SK-N-MC (cell line): ENCODE measurements at regions not wholly inside any gene's neighbourhood (a gene's known extent, or its start where the extent isn't known, plus 50 kb on each side); places are given as distances from the start of the nearest gene placed in this dataset.
A peak's percentile ranks its signal among the peaks of the same experiment; 100 is the strongest.

Experiments used
- DNase-seq: peaks from one replicate; pipeline ENCODE4 v3.0.0-alpha.2; 2011; ENCODE audit warnings: low read depth, low spot score
- H3K27ac ChIP-seq: fragments of 200-600 bp; sonication (generic); 2 replicates; pipeline ENCODE4 v1.5.1; 2016; ENCODE audit warnings: mixed run types
- H3K36me3 ChIP-seq: fragments of 200-600 bp; sonication (generic); 2 replicates; pipeline ENCODE4 v1.6.1; 2017; ENCODE audit warnings: antibody characterized with exemption, low read length, mixed read lengths; ENCODE audit not compliant: insufficient read depth
- H3K4me3 ChIP-seq: fragments of 200-600 bp; sonication (generic); 2 replicates; pipeline ENCODE4 v1.5.1; 2016
- H3K9ac ChIP-seq: fragments of 200-600 bp; sonication (generic); 2 replicates; pipeline ENCODE4 v1.8.0; 2017; ENCODE audit warnings: mixed run types, mixed read lengths; ENCODE audit not compliant: insufficient read length
- H3K9me3 ChIP-seq: fragments of 200-600 bp; sonication (generic); 2 replicates; pipeline ENCODE4 v1.6.1; 2017; ENCODE audit warnings: low read depth, mild to moderate bottlenecking, antibody characterized with exemption, low read length, moderate library complexity, mixed read lengths
- EZH2 ChIP-seq: fragments of 200-600 bp; sonication (generic); IDR thresholded peaks from one replicate; pipeline ENCODE4 v1.6.1; 2017; ENCODE audit warnings: antibody characterized with exemption
- FOXP2 ChIP-seq: optimal IDR thresholded peaks from 2 replicates; pipeline ENCODE3; 2011; ENCODE audit warnings: mild to moderate bottlenecking, moderate library complexity; ENCODE audit not compliant: insufficient read depth; ENCODE audit errors: extremely low read length, control extremely low read depth
- POLR2AphosphoS5 ChIP-seq: IDR thresholded peaks from 2 replicates; pipeline ENCODE4 v1.6.1; 2012; ENCODE audit warnings: mild to moderate bottlenecking, low read depth, low read length, borderline replicate concordance

- Histone ChIP-seq H3K9ac (no peak overlapping the region), H3K36me3 (no peaks in the 10 kb centered on the region), H3K27ac (no peak overlapping the region), H3K4me3 (no peak overlapping the region), H3K9me3 (no peaks in the 10 kb centered on the region)
- DNase-seq: no peak
- TF ChIP-seq POLR2AphosphoS5 (no peak), EZH2 (no peak), FOXP2 (no peak)
These were observed 1420.3 kb upstream of the PIK3C3 start for GRCh38 chr18:40534723-40535122.

DNA sequence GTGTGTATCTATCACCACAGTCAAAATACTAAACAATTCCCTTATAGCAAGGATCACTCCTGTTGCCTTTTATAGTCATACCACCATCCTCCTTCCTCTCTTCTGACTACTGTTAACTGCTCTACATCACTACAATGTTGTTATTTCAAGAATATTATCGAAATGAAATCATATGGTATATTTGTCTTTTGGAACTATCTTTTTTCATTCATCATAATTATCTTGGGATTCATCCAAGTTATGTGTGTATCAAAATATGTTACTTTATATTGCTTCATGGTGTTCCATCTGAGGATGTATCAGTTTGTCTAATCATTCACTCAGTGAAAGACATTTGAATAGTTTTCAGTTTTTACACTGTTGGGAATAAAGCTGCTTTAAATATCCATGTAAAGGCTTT lies 1423.0 kb upstream of the PIK3C3 start:
- Histone ChIP-seq H3K9ac (no peak overlapping the region), H3K27ac (no peak overlapping the region), H3K9me3 (no peaks in the 10 kb centered on the region), H3K4me3 (no peak overlapping the region), H3K36me3 (no peaks in the 10 kb centered on the region)
- no peak for DNase-seq
- TF ChIP-seq POLR2AphosphoS5 (no peak), EZH2 (no peak), FOXP2 (no peak)

DNA sequence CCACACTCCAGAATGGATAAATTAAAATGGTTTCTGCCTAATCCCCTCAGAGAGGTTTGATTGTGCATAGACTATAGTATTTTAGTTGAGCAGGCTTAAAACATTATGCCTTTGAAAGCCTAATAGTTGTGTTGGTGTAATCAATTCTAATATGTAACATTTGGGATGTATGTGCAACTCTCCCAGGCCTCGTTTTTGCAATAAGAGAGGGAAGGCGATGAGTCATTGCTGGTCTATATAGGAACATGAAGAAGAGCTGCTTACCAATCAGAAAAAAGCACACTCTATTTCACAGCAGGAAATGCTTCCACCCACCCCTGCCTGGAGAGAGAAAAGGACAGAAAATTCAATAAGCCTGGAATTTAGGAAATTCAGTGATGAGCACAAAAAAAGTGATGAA lies 1424.0 kb upstream of the PIK3C3 start:
- Histone ChIP-seq H3K9me3 (no peaks in the 10 kb centered on the region), H3K36me3 (no peaks in the 10 kb centered on the region), H3K4me3 (no peak overlapping the region), H3K9ac (no peak overlapping the region), H3K27ac (peak overlapping the region; percentile 74)
- peak; percentile 22 for DNase-seq
- no peak for TF ChIP-seq FOXP2
- no peak for TF ChIP-seq EZH2
- TF ChIP-seq POLR2AphosphoS5: no peak

- Histone ChIP-seq H3K9ac (no peak overlapping the region), H3K9me3 (no peaks in the 10 kb centered on the region), H3K36me3 (no peaks in the 10 kb centered on the region), H3K27ac (no peak overlapping the region), H3K4me3 (no peak overlapping the region)
- TF ChIP-seq EZH2 (no peak), POLR2AphosphoS5 (no peak), FOXP2 (no peak)
- no peak for DNase-seq
These were observed 1425.6 kb upstream of the PIK3C3 start for GRCh38 chr18:40529478-40529877.

GRCh38 chr18:40524881-40525280 lies 1430.2 kb upstream of the PIK3C3 start:
- Histone ChIP-seq H3K4me3 (no peak overlapping the region), H3K27ac (no peak overlapping the region), H3K9ac (no peak overlapping the region), H3K36me3 (no peaks in the 10 kb centered on the region), H3K9me3 (no peaks in the 10 kb centered on the region)
- TF ChIP-seq FOXP2: no peak
- no peak for TF ChIP-seq POLR2AphosphoS5
- TF ChIP-seq EZH2: no peak
- DNase-seq: no peak

- Histone ChIP-seq H3K27ac (no peak overlapping the region), H3K36me3 (no peaks in the 10 kb centered on the region), H3K4me3 (no peak overlapping the region), H3K9me3 (no peaks in the 10 kb centered on the region), H3K9ac (no peak overlapping the region)
- TF ChIP-seq EZH2 (no peak), POLR2AphosphoS5 (no peak), FOXP2 (no peak)
- DNase-seq: no peak
These were observed 1431.7 kb upstream of the PIK3C3 start for GRCh38 chr18:40523287-40523686.

GRCh38 chr18:40501026-40501425 lies 1454.0 kb upstream of the PIK3C3 start:
- Histone ChIP-seq H3K4me3 (no peak overlapping the region), H3K36me3 (no peaks in the 10 kb centered on the region), H3K9me3 (no peaks in the 10 kb centered on the region), H3K9ac (no peak overlapping the region), H3K27ac (no peak overlapping the region)
- TF ChIP-seq POLR2AphosphoS5: no peak
- no peak for TF ChIP-seq EZH2
- TF ChIP-seq FOXP2: no peak
- DNase-seq: no peak

DNA sequence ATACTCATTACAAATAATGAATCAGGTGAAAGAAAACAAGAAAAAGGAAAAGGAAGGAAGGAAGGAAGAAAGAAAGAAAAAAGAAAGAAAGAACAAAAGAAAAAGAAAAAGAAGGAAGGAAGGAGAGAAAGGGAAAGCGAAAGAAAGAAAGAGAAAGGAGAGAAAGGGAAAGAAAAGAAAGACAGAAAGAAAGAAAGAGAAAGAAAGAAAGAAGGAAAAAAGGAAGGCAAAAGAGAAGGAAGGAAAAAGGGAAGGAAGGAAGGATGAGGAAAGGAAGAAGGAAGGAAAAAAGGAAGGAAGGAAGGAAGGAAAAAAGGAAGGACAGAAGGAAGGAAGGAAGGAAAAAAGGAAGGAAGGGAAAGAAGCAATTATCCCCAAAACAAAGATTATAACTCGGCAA lies 1460.4 kb upstream of the PIK3C3 start:
- no peaks in the 10 kb centered on the region for H3K36me3 ChIP-seq
- H3K9ac ChIP-seq: no peak overlapping the region
- H3K4me3 ChIP-seq: no peak overlapping the region
- no peak for DNase-seq
- no peaks in the 10 kb centered on the region for H3K9me3 ChIP-seq
- no peak overlapping the region for H3K27ac ChIP-seq
- TF ChIP-seq FOXP2 (no peak), POLR2AphosphoS5 (no peak)

DNA sequence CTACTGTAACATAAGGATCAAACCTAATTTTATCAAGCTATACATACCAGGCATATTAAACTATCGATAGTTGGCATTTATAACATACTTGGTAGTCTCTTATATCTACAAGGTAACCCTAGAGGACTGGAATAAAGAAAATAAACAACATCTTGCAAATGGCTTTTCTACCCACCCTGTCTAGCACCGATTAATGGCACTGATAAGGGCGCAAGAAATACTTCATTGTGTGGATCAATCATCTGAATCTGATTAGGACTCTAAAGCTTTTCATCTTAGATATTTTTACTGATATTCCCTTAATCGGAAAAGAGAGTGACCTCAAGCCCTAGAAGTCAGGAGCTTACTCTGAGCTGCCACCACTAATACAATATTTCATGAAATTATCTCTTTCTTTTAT lies 1461.7 kb upstream of the PIK3C3 start:
- Histone ChIP-seq H3K9me3 (no peaks in the 10 kb centered on the region), H3K27ac (no peak overlapping the region), H3K9ac (no peak overlapping the region), H3K4me3 (no peak overlapping the region), H3K36me3 (no peaks in the 10 kb centered on the region)
- TF ChIP-seq FOXP2 (no peak), POLR2AphosphoS5 (no peak), EZH2 (no peak)
- no peak for DNase-seq
